DMS 273 (cell line): ENCODE measurements at regions not wholly inside any gene's neighbourhood (a gene's known extent, or its start where the extent isn't known, plus 50 kb on each side); places are given as distances from the start of the nearest gene placed in this dataset.
"Not testable (repeated sequence)": the region's sequence is repeated elsewhere in the genome, so short reads cannot be mapped to it uniquely, and the experiment has no call there.

Experiments used
- DNase-seq: peaks from one replicate; lab custom pipeline; 2025; ENCODE audit not compliant: unreplicated experiment; lab: John Stamatoyannopoulos, UW

DNA sequence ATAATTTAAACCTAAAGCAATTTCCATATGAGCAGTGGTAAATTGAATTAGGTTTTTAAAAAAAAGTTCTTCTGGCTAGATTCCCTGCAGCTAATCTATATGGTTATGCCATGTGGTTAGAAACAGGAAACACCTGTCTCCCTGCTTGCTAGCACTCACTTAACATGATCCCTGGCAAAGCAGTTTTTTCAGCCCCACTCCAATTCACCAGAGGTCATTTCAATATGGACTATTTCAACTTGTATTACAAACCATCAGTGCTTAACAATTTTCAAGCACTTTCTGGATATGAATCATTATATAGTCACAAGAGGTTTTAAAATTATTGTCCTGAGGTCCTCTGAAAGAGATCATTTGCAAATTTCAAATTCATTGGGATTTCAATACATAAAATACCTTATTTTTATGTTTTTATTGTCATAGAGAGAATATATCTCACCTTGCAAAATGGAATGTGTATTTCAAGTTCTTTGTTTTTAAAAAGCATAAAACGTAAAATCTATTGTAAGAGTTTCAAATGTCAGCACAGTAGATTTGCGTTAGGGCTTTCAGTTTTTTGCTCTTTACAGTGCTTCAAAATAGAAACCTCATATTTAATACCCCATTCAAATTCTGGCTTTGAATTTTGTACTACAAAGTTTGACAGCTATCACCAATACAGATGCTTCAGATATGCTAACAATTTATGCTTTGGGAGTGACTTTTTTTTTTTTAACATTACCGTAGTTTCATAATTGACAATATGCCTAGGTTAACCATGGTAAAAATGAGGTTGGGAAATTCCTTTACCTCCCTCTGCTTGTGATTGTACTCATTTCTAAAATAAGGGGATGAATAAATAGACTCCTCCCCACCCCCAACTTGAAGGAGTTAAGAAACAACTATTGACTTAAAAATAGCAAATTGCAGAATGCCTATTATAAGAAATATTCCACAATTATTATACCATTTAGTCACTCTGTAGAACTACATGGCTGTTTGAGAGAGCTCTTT lies 117.5 kb upstream of the HGF start:
- DNase-seq: peak; percentile 73

GRCh38 chr7:81886211-81886764 lies 116.4 kb upstream of the HGF start:
- peak; percentile 28 for DNase-seq

DNA sequence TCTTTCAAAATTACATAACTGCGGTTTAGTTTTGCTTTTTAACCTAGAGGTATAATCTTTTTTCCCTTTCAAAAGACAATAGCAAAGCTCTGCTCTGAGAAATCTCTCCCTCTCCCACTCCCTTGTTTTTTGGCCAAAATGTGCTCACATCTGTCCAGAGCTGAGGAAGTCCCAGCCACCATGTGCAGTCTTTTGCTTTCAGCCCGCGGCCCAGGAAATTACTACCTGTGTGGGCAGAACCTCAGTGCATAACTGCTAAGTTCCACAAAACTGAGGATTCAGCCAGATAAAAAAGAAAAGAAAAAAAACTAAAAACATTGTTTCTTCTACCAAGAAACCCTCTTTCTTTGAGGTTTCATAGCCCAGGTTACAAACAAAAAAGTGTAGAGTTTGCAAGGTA lies 115.0 kb upstream of the HGF start:
- DNase-seq: no peak

- DNase-seq: no peak
These were observed 114.0 kb upstream of the HGF start for GRCh38 chr7:81883801-81884393.

DNA sequence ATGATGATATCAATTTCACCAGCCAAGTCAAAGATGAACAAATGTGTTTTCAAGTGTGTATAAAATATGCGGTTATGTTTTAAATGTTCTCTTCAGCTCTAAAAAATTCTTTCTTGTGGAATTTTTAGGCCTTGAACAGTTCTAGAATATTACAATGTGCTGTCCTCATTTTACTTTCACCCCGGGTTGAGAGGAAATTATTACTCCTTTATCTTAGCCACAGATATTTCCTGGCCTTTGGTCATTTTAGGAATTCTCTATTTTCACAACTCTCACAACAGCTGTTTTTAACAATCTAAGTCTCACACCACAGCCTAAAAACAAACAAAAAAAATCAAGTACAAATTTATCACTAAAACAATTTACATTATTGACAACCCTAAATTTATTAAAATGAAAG lies 112.2 kb upstream of the HGF start:
- no peak for DNase-seq

DNA sequence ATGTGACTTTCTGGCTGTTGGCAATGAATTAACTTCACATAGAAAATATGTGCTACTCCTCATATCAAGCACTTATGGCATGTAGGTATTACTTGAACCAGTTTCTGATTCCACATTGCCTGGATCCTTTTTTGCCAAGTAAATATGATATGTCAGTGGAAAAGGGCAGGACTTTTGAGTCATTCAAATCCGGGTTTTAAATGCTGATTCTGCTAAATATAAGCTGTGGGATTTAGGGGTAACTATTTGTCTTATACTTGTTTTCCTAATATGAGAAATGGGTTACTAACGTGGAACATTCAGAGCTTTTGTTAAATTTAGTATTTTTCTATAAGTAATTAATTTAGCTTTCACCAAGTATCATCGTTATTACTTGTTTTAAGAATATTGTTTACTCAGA lies 108.0 kb upstream of the HGF start:
- no peak for DNase-seq

DNA sequence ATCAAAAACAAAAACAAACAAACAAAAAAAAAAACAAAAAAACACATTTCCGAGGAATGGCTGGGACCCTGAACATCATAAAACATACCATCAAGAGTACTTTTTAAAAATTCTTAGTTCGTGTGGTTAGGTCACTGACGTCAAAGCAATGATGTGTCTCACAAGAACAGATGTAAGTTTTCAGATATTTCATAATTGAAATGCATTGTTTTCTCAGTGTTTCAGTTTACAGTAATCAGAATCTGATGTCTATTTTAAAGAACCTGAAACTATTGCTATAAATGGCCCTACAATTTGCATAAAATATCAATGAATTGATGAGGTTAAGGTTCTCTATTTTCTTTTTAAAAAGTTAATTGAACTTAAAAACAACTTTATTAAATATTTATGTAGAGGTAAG lies 103.7 kb upstream of the HGF start:
- no peak for DNase-seq

DNA sequence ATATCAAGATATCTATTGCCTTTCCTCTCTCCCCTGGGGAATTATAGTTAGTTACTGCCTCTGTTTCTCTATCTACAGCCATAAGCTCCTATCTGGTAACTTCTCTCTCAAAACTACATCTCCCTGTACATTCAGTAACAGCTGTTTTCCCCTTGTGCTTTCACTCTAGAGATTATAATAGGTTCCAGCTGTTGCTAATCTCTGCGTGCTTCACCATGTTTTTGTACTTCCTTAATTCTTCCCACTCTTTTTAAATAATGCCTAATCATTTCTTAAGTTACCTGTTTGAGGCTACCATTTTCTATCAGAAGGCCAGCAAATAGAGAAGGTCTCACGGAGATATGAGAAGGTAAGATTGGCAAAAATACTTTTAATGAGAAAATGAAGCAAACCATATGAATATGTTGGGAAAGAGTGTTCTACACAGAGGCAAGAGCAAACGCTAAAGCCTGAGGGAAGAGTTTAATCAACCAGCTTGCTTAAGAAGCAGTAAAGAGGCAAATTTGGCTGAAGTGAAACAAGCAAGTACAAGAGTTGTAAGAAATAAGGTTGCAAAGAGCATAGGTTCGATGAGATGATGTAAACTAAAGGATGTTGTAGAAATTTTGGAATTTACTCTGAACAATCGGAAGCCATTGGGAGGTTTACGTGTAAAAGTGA lies 101.9 kb upstream of the HGF start:
- DNase-seq: no peak

DNA sequence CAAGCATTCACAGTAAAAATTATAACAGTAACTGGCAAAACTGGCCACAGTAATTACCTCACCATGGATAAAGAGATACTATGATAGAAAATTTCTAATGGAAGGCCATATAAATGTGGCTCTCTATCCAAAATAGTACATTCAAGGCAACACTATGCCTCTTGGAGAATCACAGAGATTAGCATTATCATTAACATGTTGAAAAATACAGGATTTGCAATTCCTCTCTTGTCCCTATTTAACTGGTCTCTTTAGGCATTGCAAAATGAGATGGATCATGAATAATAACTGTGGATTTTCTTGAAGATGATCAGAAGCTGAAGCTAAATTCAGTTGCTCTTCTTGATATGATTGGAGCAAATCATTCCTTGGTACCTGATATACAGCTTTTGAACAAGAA lies 100.8 kb upstream of the HGF start:
- no peak for DNase-seq

DNA sequence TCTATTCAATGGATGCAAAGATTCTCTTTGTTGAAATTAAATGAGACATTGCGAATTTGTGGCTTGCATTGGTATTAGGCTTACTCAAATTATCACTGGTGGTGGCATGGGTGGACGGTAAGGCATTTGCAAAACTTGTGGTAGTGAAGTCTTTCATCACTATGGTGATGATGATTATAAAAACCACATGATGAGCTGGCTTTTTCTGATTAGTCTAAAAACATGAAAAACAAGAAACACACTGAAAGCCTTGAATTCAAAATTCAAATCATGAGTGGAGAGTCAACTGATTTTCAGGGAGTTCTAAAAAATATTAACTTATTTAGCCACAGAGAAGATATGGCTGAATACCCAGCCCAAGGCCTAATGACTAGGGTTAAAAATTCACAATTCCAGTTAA lies 99.8 kb upstream of the HGF start:
- DNase-seq: no peak

DNA sequence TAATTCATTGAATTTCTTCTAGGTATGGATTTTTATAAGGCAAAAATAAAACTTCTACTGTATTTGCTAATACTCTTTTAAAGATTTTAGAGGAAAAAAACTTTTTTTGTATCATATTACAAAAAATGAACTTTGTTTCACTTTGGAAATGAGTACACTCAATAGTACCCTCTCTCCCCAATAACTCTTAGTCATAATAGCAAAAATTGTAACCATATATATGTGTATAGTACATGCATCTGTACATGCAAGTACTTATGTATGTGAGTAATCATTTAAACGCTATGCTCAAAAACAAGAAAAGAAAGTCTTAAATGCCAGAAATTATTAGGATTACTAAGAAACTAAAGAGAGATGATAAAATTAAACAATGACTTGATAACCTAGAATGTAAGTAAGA lies 95.9 kb upstream of the HGF start:
- no peak for DNase-seq

GRCh38 chr7:81859433-81859832 lies 89.6 kb upstream of the HGF start:
- DNase-seq: no peak

GRCh38 chr7:81858820-81859219 lies 89.0 kb upstream of the HGF start:
- DNase-seq: not testable (repeated sequence)

DNA sequence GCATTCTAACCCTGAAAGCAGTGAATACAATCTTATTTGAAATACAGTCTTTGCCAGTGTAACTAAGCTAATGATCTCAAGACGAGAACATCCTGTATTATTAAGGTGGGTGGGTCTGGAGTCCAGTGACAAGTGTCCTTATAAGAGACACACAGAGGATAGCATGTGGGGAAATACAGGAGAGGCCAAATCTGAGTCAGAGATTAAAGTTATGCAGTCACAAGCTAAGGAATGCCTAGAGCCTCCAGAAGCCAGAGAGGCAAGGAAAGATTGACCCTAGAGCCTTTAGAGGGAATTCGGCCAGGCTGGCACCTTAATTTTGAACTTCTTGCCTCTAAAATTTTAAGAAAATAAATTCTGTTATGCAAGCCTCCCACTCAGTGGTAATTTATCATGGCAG lies 87.5 kb upstream of the HGF start:
- no peak for DNase-seq

DNA sequence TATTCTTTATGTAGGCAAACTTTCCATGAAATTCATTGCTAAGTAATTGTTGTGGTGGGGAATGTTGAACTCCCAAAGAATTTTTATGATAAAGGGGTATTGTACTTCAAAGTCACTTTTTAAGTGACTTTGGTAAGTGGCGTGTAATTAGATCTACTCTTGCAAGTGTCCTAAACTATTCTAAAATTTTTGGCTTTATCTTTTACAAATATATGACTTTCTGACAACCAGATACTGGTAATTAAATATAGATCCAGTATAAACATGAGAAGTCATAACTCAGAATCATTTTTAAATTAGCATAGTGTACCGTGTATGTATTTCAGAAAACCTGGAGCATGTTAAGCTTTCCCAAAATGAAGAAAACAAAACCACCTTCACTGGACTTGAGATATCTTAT lies 84.7 kb upstream of the HGF start:
- DNase-seq: no peak

DNA sequence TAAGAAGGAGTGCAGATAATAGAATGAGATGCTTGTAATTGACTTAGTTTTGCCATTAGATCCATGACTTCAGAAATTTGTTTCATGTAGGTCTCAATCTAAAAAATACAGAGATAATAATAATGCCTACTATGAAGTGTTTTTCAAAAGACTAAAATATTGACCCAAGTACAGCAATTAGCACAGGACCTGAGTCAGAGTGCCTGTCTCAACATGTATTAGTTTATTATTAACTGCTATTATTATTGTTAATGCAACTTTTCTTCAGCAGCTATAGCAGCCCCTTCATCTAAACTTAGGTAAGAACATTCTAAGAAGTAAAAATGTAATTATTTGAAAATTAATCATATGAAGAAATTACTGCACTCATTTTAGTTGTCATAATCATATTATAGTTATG lies 82.9 kb upstream of the HGF start:
- no peak for DNase-seq

DNA sequence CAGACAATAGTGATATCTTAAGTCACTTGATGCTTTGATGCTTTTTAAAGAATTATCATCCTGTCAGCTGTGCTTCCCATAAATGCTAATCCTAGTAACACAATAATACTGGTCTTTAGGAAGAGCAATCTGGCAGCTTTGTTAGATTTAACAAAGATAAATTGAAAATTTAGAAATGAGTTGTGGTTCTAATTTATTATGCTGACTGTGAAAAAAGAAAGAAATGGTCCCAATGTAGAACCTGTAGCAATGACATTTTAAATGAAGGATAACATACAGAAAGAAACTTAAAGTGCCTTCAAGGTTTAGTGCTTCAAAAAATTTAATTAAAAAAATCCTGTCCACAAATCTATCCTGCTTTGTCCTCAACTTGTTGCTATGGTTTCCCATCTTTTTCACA lies 81.6 kb upstream of the HGF start:
- DNase-seq: no peak

DNA sequence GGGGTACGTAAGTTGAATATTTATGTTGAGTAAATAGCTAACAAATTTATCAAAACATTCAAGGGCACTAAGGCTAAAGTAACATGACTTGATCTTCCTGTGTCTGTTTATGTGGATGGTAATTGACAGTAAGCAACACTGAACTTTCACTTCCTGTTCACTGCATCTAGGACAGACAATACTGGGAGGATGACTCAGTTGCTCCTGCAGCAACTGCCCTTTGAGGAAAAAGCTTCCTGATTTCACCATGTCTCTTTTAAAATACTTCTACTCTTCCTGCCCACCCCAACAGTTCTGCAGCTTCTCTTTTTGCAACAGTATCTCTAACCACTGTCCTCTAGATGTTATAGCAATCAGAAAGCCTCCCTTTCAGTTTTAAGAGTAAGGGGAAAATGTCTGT lies 76.6 kb upstream of the HGF start:
- DNase-seq: no peak

DNA sequence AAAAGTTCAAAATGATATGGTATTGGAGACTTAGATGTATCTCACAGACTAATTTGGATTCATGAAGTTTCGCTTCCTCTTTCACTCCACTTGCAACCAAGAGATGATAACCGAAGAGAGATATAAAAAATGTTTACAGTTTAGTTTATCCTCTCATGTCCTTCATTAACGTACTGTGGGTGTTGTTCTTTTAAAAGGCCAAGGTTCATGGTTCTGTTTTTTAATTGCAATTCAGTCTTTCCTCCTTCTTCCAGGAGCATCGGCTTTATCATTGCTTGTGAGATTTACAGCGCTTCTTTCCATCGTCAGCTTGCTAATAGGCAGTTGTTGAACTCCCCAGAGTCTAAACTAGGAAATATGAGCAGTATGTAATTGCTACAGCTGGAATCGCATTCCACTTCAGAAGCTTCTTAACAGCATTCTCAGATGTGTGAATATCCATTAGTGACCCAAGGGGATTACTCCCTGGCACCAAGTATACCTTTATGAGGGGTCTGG lies 75.9 kb upstream of the HGF start:
- peak; percentile 24 for DNase-seq

DNA sequence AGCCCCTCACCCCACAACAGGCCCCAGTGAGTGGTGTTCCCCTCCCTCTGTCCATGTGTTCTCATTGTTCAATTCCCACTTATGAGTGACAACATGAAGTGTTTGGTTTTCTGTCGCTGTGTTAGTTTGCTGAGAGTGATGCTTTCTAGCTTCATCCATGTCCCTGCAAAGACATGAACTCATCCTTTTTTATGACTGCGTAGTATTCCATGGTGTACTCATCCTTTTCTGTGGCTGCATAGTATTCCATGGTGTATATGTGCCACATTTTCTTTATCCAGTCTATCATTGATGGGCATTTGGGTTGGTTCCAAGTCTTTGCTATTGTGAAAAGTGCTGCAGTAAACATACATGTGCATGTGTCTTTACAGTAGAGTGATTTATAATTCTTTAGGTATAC lies 73.8 kb upstream of the HGF start:
- DNase-seq: not testable (repeated sequence)

DNA sequence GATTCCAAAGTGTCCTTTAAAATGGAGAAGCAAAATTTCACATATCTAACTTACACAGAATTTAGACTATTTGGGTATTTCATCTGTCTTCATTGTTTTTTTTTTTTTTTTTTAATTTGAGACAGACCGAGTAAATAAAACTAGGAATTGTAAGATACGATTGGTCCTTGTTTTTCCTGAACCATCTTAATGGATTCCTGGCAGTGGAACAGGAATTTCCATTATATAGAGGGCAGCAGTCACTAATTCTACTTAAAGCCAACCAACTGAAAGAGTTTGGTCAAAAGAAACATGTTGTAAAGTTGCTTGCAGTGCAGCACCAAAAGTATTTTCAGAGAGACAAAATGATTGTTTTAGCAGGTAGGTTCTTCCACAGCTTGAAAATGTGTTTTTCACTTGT lies 72.5 kb upstream of the HGF start:
- DNase-seq: no peak
